ENCODE measurements at regions not wholly inside any gene's neighbourhood (a gene's known extent, or its start where the extent isn't known, plus 50 kb on each side); places are given as distances from the start of the nearest gene placed in this dataset.

- H3K79me1 ChIP-seq (ENCODE audit: low read depth in 1 of 2, low read length in 2 of 2) = no peaks in the 10 kb centered on the region
- in situ Hi-C loops (cut with MboI; ENCODE audit: low sequenced_read_pairs) (no loop called here), dilution Hi-C loops (cut with HindIII; ENCODE audit: low sequenced_read_pairs, unreplicated experiment) (no loop called here), intact Hi-C loops (cut with micrococcal nuclease) (no loop called here)
- H3K56ac ChIP-seq (ENCODE audit: extremely low read depth, insufficient read depth, low read length) = no peak overlapping the region
- no CpG with 5 or more reads among the region's 5 CpGs for WGBS, 2 experiments (ENCODE audit: extremely low coverage in 2 of 2, insufficient read length in 1 of 2)
- H4K5ac ChIP-seq (ENCODE audit: low read depth, low read length) = no peak overlapping the region
- no peaks in the 10 kb centered on the region for H3K9me3 ChIP-seq (ENCODE audit: control insufficient read depth, insufficient read depth, low read length)
- no peak overlapping the region for H2BK20ac ChIP-seq (ENCODE audit: low read depth, low read length)
- no peaks in the 10 kb centered on the region for H3K9me1 ChIP-seq (ENCODE audit: insufficient read depth, low read length)
- no peaks in the 10 kb centered on the region; the same call in 1 of the 2 replicates for H3K27me3 ChIP-seq (ENCODE audit: control insufficient read depth, insufficient read depth, low read length)
- no peak overlapping the region for H4K8ac ChIP-seq (ENCODE audit: low read depth in 2 of 2, low read length in 2 of 2)
- H4K20me1 ChIP-seq (ENCODE audit: insufficient read depth, low read length) = no peaks in the 10 kb centered on the region
- DNase-seq (no peak), ATAC-seq (ENCODE audit: low read depth) (no peak)
- no peaks in the 10 kb centered on the region for H3K4me1 ChIP-seq (ENCODE audit: control insufficient read depth, insufficient read depth, low read length)
- H3K4ac ChIP-seq (ENCODE audit: low read depth, low read length) = no peak overlapping the region
- H4K91ac ChIP-seq (ENCODE audit: insufficient read depth, low read depth, low read length) = no peak overlapping the region
- peak overlapping the region; percentile 51 for H2AK9ac ChIP-seq (replicated peaks; ENCODE audit: low read depth, low read length, poor library complexity)
- POLR2A ChIA-PET (ENCODE audit: unreplicated experiment) = no interaction called here
- no peak overlapping the region for H3K23ac ChIP-seq (ENCODE audit: low read depth, low read length)
- H3K27ac ChIP-seq (ENCODE audit: insufficient read depth, low read length) = no peak overlapping the region
- no peaks in the 10 kb centered on the region for H3K36me3 ChIP-seq (ENCODE audit: control insufficient read depth, insufficient read depth, low read length)
- no peak overlapping the region for H3K4me2 ChIP-seq (ENCODE audit: low read depth, low read length)
- no peak overlapping the region for H3K14ac ChIP-seq (replicated peaks; ENCODE audit: low read depth, low read length)
- no peak overlapping the region for H3K4me3 ChIP-seq (ENCODE audit: insufficient read depth, low read depth, low read length)
- no TSS peak for BruUV-seq (replicated peaks)
- CTCF ChIA-PET = no interaction called here
- H2BK5ac ChIP-seq (ENCODE audit: low read depth, low read length, poor library complexity, severe bottlenecking) = no peak overlapping the region
- no peak overlapping the region for H3K18ac ChIP-seq (ENCODE audit: low read depth, low read length)
- no peak overlapping the region for H2BK120ac ChIP-seq (ENCODE audit: low read depth, low read length)
- no peak overlapping the region for H2BK15ac ChIP-seq (ENCODE audit: low read depth, low read length)
- H3K9ac ChIP-seq (ENCODE audit: low read depth, low read length) = no peak overlapping the region
- H2AK5ac ChIP-seq (ENCODE audit: low read depth, low read length) = no peak overlapping the region
- no peak overlapping the region for H2AFZ ChIP-seq (replicated peaks; ENCODE audit: low read length, poor library complexity)
- TF ChIP-seq ELK1 (IDR thresholded peaks at IDR 0.05; ENCODE audit: borderline replicate concordance, low read depth, low read length) (no peak), RCOR1 (IDR thresholded peaks at IDR 0.05; ENCODE audit: insufficient replicate concordance, low read length) (no peak), POLR2A (IDR thresholded peaks at IDR 0.05; ENCODE audit: low read depth, low read length) (no peak), NFE2L2 (IDR thresholded peaks at IDR 0.05; ENCODE audit: low read depth, low read length) (no peak), CEBPB (IDR thresholded peaks at IDR 0.05; ENCODE audit: low read depth, low read length) (no peak), RAD21 (IDR thresholded peaks at IDR 0.05; ENCODE audit: low read length) (no peak), MXI1 (IDR thresholded peaks at IDR 0.05; ENCODE audit: borderline replicate concordance, low read depth, low read length) (no peak), MAFK (IDR thresholded peaks at IDR 0.05; ENCODE audit: low read depth, low read length) (no peak), USF2 (IDR thresholded peaks at IDR 0.05; ENCODE audit: low read depth, low read length) (no peak), MAZ (IDR thresholded peaks at IDR 0.05; ENCODE audit: borderline replicate concordance, low read depth, low read length) (no peak), RFX5 (IDR thresholded peaks at IDR 0.05; ENCODE audit: low read depth, low read length) (no peak), CHD1 (IDR thresholded peaks at IDR 0.05; ENCODE audit: low read depth, low read length) (no peak), FOS (IDR thresholded peaks at IDR 0.05; ENCODE audit: low read depth, low read length) (no peak), SMC3 (IDR thresholded peaks at IDR 0.05; ENCODE audit: low read depth, low read length) (no peak), BHLHE40 (IDR thresholded peaks at IDR 0.05; ENCODE audit: low read depth, low read length) (no peak)
- TF ChIP-seq, protein P1, sequence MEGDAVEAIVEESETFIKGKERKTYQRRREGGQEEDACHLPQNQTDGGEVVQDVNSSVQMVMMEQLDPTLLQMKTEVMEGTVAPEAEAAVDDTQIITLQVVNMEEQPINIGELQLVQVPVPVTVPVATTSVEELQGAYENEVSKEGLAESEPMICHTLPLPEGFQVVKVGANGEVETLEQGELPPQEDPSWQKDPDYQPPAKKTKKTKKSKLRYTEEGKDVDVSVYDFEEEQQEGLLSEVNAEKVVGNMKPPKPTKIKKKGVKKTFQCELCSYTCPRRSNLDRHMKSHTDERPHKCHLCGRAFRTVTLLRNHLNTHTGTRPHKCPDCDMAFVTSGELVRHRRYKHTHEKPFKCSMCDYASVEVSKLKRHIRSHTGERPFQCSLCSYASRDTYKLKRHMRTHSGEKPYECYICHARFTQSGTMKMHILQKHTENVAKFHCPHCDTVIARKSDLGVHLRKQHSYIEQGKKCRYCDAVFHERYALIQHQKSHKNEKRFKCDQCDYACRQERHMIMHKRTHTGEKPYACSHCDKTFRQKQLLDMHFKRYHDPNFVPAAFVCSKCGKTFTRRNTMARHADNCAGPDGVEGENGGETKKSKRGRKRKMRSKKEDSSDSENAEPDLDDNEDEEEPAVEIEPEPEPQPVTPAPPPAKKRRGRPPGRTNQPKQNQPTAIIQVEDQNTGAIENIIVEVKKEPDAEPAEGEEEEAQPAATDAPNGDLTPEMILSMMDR (conservative IDR thresholded peaks at IDR 0.05; ENCODE audit: low read depth, low read length) = no peak
These were observed 84.6 kb upstream of the BEND4 start for GRCh38 chr4:42237010-42237409.

All from IMR-90 (cell line).